ENCODE measurements at regions not wholly inside any gene's neighbourhood (a gene's known extent, or its start where the extent isn't known, plus 50 kb on each side); places are given as distances from the start of the nearest gene placed in this dataset.

- Histone ChIP-seq H3K36me3 (ENCODE audit: control insufficient read depth in 1 of 2, insufficient read depth in 2 of 2, low read length in 2 of 2) (no peaks in the 10 kb centered on the region), H3K4me3 (ENCODE audit: low read depth in 1 of 2, low read length in 2 of 2) (peak overlapping the region; percentile 48 to 64), H3K4me1 (ENCODE audit: control insufficient read depth in 1 of 2, insufficient read depth in 2 of 2, low read length in 2 of 2) (peaks cover 4 to 7% of the 10 kb centered on the region in 2 donors), H3K9ac (ENCODE audit: low read depth in 1 of 2, low read length in 2 of 2) (peak overlapping the region; percentile 30 to 80), H3K9me3 (ENCODE audit: control insufficient read depth in 1 of 2, low read length in 2 of 2) (no peaks in the 10 kb centered on the region), H3K27ac (ENCODE audit: low read depth, low read length) (no peak overlapping the region), H3K27me3 (ENCODE audit: control insufficient read depth in 1 of 2, insufficient read depth in 2 of 2, low read length in 2 of 2) (no peaks in the 10 kb centered on the region)
Observed at GRCh38 chr1:8217011-8217711, 100.8 kb upstream of the SLC45A1 start.

- H3K4me3 ChIP-seq (ENCODE audit: low read depth in 1 of 2, low read length in 2 of 2) = no peak overlapping the region
- H3K4me1 ChIP-seq (ENCODE audit: control insufficient read depth in 1 of 2, insufficient read depth in 2 of 2, low read length in 2 of 2) = peaks cover 4 to 7% of the 10 kb centered on the region in 2 donors
- H3K27me3 ChIP-seq (ENCODE audit: control insufficient read depth in 1 of 2, insufficient read depth in 2 of 2, low read length in 2 of 2) = peaks cover 0 to 4% of the 10 kb centered on the region in 2 donors
- no peaks in the 10 kb centered on the region for H3K9me3 ChIP-seq (ENCODE audit: control insufficient read depth in 1 of 2, low read length in 2 of 2)
- no peaks in the 10 kb centered on the region for H3K36me3 ChIP-seq (ENCODE audit: control insufficient read depth in 1 of 2, insufficient read depth in 2 of 2, low read length in 2 of 2)
- no peak overlapping the region for H3K9ac ChIP-seq (ENCODE audit: low read depth in 1 of 2, low read length in 2 of 2)
- H3K27ac ChIP-seq (ENCODE audit: low read depth, low read length) = no peak overlapping the region
Observed at GRCh38 chr1:8216005-8216404, 101.9 kb upstream of the SLC45A1 start.

DNA sequence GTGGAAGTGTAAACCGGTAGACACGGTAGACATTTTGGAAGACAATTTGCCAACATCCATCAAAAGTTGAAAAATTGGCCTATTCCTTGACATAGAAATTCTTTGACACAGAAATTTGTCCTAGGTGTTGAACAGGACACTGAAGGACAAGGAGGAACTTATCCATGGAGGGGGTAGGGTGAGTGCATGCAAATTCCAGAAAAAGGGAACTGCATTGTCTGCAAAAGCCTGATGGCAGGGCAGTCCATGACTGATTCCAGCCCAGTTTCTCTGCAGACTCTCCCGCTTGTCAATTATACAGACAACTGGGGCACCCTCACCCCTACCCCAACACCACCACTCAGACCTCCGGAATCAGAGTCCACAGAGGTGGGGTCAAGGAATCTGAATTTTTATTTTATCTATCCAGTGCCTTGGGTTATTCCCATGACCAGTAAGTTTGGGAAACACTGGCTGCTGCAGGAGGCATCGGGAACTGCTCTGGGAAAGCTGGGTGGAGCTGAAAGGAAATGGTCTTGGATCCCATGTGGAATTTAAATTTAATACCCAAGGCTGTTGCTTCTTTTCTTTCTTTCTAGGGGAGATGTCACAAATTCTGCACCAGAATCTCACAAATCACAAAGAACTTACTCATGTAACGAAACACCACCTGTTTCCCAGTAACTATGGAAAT is 103.3 kb upstream of the SLC45A1 start:
- Histone ChIP-seq H3K9me3 (ENCODE audit: control insufficient read depth in 1 of 2, low read length in 2 of 2) (no peaks in the 10 kb centered on the region), H3K27me3 (ENCODE audit: control insufficient read depth in 1 of 2, insufficient read depth in 2 of 2, low read length in 2 of 2) (peaks cover 0 to 4% of the 10 kb centered on the region in 2 donors), H3K36me3 (ENCODE audit: control insufficient read depth in 1 of 2, insufficient read depth in 2 of 2, low read length in 2 of 2) (no peaks in the 10 kb centered on the region), H3K27ac (ENCODE audit: low read depth, low read length) (no peak overlapping the region), H3K9ac (ENCODE audit: low read depth in 1 of 2, low read length in 2 of 2) (no peak overlapping the region), H3K4me3 (ENCODE audit: low read depth in 1 of 2, low read length in 2 of 2) (no peak overlapping the region), H3K4me1 (ENCODE audit: control insufficient read depth in 1 of 2, insufficient read depth in 2 of 2, low read length in 2 of 2) (peaks cover 4 to 7% of the 10 kb centered on the region in 2 donors)

- H3K36me3 ChIP-seq (ENCODE audit: control insufficient read depth in 1 of 2, insufficient read depth in 2 of 2, low read length in 2 of 2) = no peaks in the 10 kb centered on the region
- no peak overlapping the region for H3K4me3 ChIP-seq (ENCODE audit: low read depth in 1 of 2, low read length in 2 of 2)
- H3K27me3 ChIP-seq (ENCODE audit: control insufficient read depth in 1 of 2, insufficient read depth in 2 of 2, low read length in 2 of 2) = peaks cover 0 to 4% of the 10 kb centered on the region in 2 donors
- no peak overlapping the region for H3K27ac ChIP-seq (ENCODE audit: low read depth, low read length)
- H3K4me1 ChIP-seq (ENCODE audit: control insufficient read depth in 1 of 2, insufficient read depth in 2 of 2, low read length in 2 of 2) = peaks cover 4 to 7% of the 10 kb centered on the region in 2 donors
- no peaks in the 10 kb centered on the region for H3K9me3 ChIP-seq (ENCODE audit: control insufficient read depth in 1 of 2, low read length in 2 of 2)
- no peak overlapping the region for H3K9ac ChIP-seq (ENCODE audit: low read depth in 1 of 2, low read length in 2 of 2)
Observed at GRCh38 chr1:8213676-8214075, 104.2 kb upstream of the SLC45A1 start.

- Histone ChIP-seq H3K9ac (ENCODE audit: low read depth in 1 of 2, low read length in 2 of 2) (no peak overlapping the region), H3K9me3 (ENCODE audit: control insufficient read depth in 1 of 2, low read length in 2 of 2) (no peaks in the 10 kb centered on the region), H3K4me3 (ENCODE audit: low read depth in 1 of 2, low read length in 2 of 2) (no peak overlapping the region), H3K27me3 (ENCODE audit: control insufficient read depth in 1 of 2, insufficient read depth in 2 of 2, low read length in 2 of 2) (peaks cover 0 to 4% of the 10 kb centered on the region in 2 donors), H3K36me3 (ENCODE audit: control insufficient read depth in 1 of 2, insufficient read depth in 2 of 2, low read length in 2 of 2) (no peaks in the 10 kb centered on the region), H3K4me1 (ENCODE audit: control insufficient read depth in 1 of 2, insufficient read depth in 2 of 2, low read length in 2 of 2) (peaks cover 4 to 7% of the 10 kb centered on the region in 2 donors), H3K27ac (ENCODE audit: low read depth, low read length) (no peak overlapping the region)
Observed at GRCh38 chr1:8213136-8213535, 104.8 kb upstream of the SLC45A1 start.

DNA sequence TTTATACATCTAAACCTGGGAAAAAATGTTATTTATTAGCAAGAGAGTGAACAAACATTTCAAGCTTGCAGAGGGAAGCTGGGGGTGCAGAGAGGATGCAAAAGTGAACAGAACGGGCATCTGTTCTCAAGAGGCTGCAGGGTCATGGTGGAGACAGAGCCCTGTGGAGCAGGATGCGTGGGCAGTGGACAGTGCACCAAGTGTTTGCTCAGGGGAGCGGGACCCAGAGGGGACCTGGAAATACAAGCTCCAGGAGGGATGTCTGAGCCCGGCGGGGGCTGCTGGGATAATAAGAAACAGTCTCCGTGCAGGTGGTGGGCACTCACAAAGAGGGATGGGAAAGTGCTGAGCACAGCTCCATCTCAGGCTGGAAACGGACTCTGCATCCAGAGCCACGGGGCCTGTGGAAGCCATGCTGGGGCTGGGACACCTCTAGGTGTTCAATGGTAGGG is 105.3 kb upstream of the SLC45A1 start:
- Histone ChIP-seq H3K27me3 (ENCODE audit: control insufficient read depth in 1 of 2, insufficient read depth in 2 of 2, low read length in 2 of 2) (peaks cover 0 to 4% of the 10 kb centered on the region in 2 donors), H3K4me1 (ENCODE audit: control insufficient read depth in 1 of 2, insufficient read depth in 2 of 2, low read length in 2 of 2) (peaks cover 4 to 7% of the 10 kb centered on the region in 2 donors), H3K4me3 (ENCODE audit: low read depth in 1 of 2, low read length in 2 of 2) (no peak overlapping the region), H3K9me3 (ENCODE audit: control insufficient read depth in 1 of 2, low read length in 2 of 2) (no peaks in the 10 kb centered on the region), H3K36me3 (ENCODE audit: control insufficient read depth in 1 of 2, insufficient read depth in 2 of 2, low read length in 2 of 2) (no peaks in the 10 kb centered on the region), H3K27ac (ENCODE audit: low read depth, low read length) (no peak overlapping the region), H3K9ac (ENCODE audit: low read depth in 1 of 2, low read length in 2 of 2) (no peak overlapping the region)

- H3K27ac ChIP-seq (ENCODE audit: low read depth, low read length) = no peak overlapping the region
- no peaks in the 10 kb centered on the region for H3K9me3 ChIP-seq (ENCODE audit: control insufficient read depth in 1 of 2, low read length in 2 of 2)
- H3K4me3 ChIP-seq (ENCODE audit: low read depth in 1 of 2, low read length in 2 of 2) = no peak overlapping the region
- peaks cover 0 to 4% of the 10 kb centered on the region in 2 donors for H3K27me3 ChIP-seq (ENCODE audit: control insufficient read depth in 1 of 2, insufficient read depth in 2 of 2, low read length in 2 of 2)
- H3K9ac ChIP-seq (ENCODE audit: low read depth in 1 of 2, low read length in 2 of 2) = no peak overlapping the region
- peaks cover 4 to 7% of the 10 kb centered on the region in 2 donors for H3K4me1 ChIP-seq (ENCODE audit: control insufficient read depth in 1 of 2, insufficient read depth in 2 of 2, low read length in 2 of 2)
- H3K36me3 ChIP-seq (ENCODE audit: control insufficient read depth in 1 of 2, insufficient read depth in 2 of 2, low read length in 2 of 2) = no peaks in the 10 kb centered on the region
Observed at GRCh38 chr1:8211883-8212579, 105.9 kb upstream of the SLC45A1 start.

DNA sequence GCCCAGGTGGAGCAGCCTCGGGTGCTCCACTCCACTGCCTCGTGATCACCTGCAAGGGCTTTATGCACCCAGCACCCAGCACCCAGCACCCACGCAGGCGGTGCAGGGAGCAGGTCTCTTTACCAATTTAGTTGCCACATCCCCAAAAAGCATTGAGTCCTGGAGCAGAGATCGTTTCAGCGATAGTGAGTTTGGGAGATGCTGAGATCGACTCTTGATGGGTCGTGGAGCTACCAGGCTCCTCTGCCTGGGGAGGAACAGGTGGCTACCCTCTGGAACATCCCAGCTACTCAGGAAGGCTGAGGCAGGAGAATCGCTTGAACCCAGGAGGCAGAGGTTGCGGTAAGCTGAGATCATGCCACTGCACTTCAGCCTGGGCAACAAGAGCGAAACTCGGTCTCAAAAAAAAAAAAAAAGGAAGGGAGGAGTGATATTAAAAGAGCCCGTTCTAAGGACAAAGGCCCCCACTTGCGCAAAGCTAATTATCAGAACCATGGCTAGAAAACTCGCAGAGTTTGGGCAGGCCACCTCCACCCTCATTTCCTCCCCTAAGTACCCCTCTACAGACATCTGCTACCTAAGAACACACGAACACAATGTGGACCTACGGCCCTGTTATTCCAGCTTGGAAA is 106.5 kb upstream of the SLC45A1 start:
- H3K36me3 ChIP-seq (ENCODE audit: control insufficient read depth in 1 of 2, insufficient read depth in 2 of 2, low read length in 2 of 2) = no peaks in the 10 kb centered on the region
- H3K4me3 ChIP-seq (ENCODE audit: low read depth in 1 of 2, low read length in 2 of 2) = no peak overlapping the region
- H3K27me3 ChIP-seq (ENCODE audit: control insufficient read depth in 1 of 2, insufficient read depth in 2 of 2, low read length in 2 of 2) = peaks cover 0 to 4% of the 10 kb centered on the region in 2 donors
- H3K9ac ChIP-seq (ENCODE audit: low read depth in 1 of 2, low read length in 2 of 2) = no peak overlapping the region
- peaks cover 0 to under 1% of the 10 kb centered on the region in 2 donors for H3K4me1 ChIP-seq (ENCODE audit: control insufficient read depth in 1 of 2, insufficient read depth in 2 of 2, low read length in 2 of 2)
- no peak overlapping the region for H3K27ac ChIP-seq (ENCODE audit: low read depth, low read length)
- no peaks in the 10 kb centered on the region for H3K9me3 ChIP-seq (ENCODE audit: control insufficient read depth in 1 of 2, low read length in 2 of 2)

GRCh38 chr1:8207202-8207601 is 110.7 kb upstream of the SLC45A1 start:
- no peaks in the 10 kb centered on the region for H3K9me3 ChIP-seq (ENCODE audit: control insufficient read depth in 1 of 2, low read length in 2 of 2)
- H3K9ac ChIP-seq (ENCODE audit: low read depth in 1 of 2, low read length in 2 of 2) = no peak overlapping the region
- H3K4me1 ChIP-seq (ENCODE audit: control insufficient read depth in 1 of 2, insufficient read depth in 2 of 2, low read length in 2 of 2) = peaks cover 2 to 9% of the 10 kb centered on the region in 2 donors
- peaks cover 0 to 4% of the 10 kb centered on the region in 2 donors for H3K27me3 ChIP-seq (ENCODE audit: control insufficient read depth in 1 of 2, insufficient read depth in 2 of 2, low read length in 2 of 2)
- no peak overlapping the region for H3K27ac ChIP-seq (ENCODE audit: low read depth, low read length)
- no peaks in the 10 kb centered on the region for H3K36me3 ChIP-seq (ENCODE audit: control insufficient read depth in 1 of 2, insufficient read depth in 2 of 2, low read length in 2 of 2)
- H3K4me3 ChIP-seq (ENCODE audit: low read depth in 1 of 2, low read length in 2 of 2) = no peak overlapping the region

All from duodenal mucosa (tissue), 2 donors.